ENCODE measurements at regions not wholly inside any gene's neighbourhood (a gene's known extent, or its start where the extent isn't known, plus 50 kb on each side); places are given as distances from the start of the nearest gene placed in this dataset.

- TF ChIP-seq TCF15 (CRISPR knock-in tag; IDR thresholded peaks at IDR 0.05): no peak
- TF ChIP-seq TEAD2 (tag; IDR thresholded peaks at IDR 0.05): no peak
- peak; percentile 47; the same call in 1 of the 2 replicates for TF ChIP-seq JUND (IDR thresholded peaks at IDR 0.05; ENCODE audit: borderline replicate concordance, low read depth, low read length)
- TF ChIP-seq JUND (tag; IDR thresholded peaks at IDR 0.05; ENCODE audit: borderline replicate concordance, low read depth, low read length): peak; percentile 35; the same call in 1 of the 3 replicates
- TF ChIP-seq ZNF699 (CRISPR knock-in tag; IDR thresholded peaks at IDR 0.05; ENCODE audit: insufficient replicate concordance): no peak
- no peak for TF ChIP-seq MCM3 (IDR thresholded peaks at IDR 0.05)
- no peak for TF ChIP-seq SRF (CRISPR knock-in tag; IDR thresholded peaks at IDR 0.05)
- TF ChIP-seq POU5F1 (IDR thresholded peaks at IDR 0.05; ENCODE audit: borderline replicate concordance, low read depth, low read length, partially characterized antibody): no peak
- no peak for TF ChIP-seq ETS2 (tag; IDR thresholded peaks at IDR 0.05; ENCODE audit: borderline replicate concordance, poor library complexity, severe bottlenecking)
- TF ChIP-seq MNT (conservative IDR thresholded peaks at IDR 0.05): no peak
- no peak for TF ChIP-seq FOXP1 (CRISPR knock-in tag; IDR thresholded peaks at IDR 0.05)
- TF ChIP-seq BHLHE40 (IDR thresholded peaks at IDR 0.05; ENCODE audit: low read length): peak; percentile 77
- TF ChIP-seq STAT5A (IDR thresholded peaks at IDR 0.05; ENCODE audit: borderline replicate concordance, low read length): no peak
- TF ChIP-seq ZNF324 (CRISPR knock-in tag; IDR thresholded peaks at IDR 0.05): no peak
- no peak for TF ChIP-seq NCOR1 (IDR thresholded peaks at IDR 0.05)
- TF ChIP-seq HNRNPUL1 (IDR thresholded peaks at IDR 0.05; ENCODE audit: low read length): no peak
- TF ChIP-seq ATF7 (IDR thresholded peaks at IDR 0.05): 0 out of 2 replicates have a peak, but pooled peaks have one; percentile 19
- TF ChIP-seq AFF4 (CRISPR knock-in tag; IDR thresholded peaks at IDR 0.05): no peak
- no peak for TF ChIP-seq SNIP1 (IDR thresholded peaks at IDR 0.05; ENCODE audit: low read depth)
- no peak for TF ChIP-seq ZNF23 (CRISPR knock-in tag; IDR thresholded peaks at IDR 0.05)
- TF ChIP-seq TBP (optimal IDR thresholded peaks at IDR 0.05; ENCODE audit: low read depth, low read length): peak; percentile 13
- TF ChIP-seq CAMTA2 (CRISPR knock-in tag; conservative IDR thresholded peaks at IDR 0.05): no peak
- TF ChIP-seq ILF3 (IDR thresholded peaks at IDR 0.05; ENCODE audit: borderline replicate concordance): no peak
Measured at GRCh38 chr11:76721755-76722677, 51.5 kb upstream of the LRRC32 start (continued).
